Neural crest cell (in vitro differentiated cells): ENCODE measurements at regions not wholly inside any gene's neighbourhood (a gene's known extent, or its start where the extent isn't known, plus 50 kb on each side); places are given as distances from the start of the nearest gene placed in this dataset.

Experiments
- DNase-seq: peaks from one replicate; pipeline ENCODE4 v3.0.0; 2021; ENCODE audit warnings: low read depth, mixed read lengths, low spot score
- H3K27ac Mint-ChIP-seq: one replicate; pipeline ENCODE4 v1.8.0; 2021; ENCODE audit warnings: mild to moderate bottlenecking, mixed read lengths; ENCODE audit not compliant: unreplicated experiment
- H3K27me3 Mint-ChIP-seq: 2 replicates; pipeline ENCODE4 v1.8.0; 2021; ENCODE audit warnings: low read depth, mild to moderate bottlenecking, mixed read lengths
- H3K36me3 Mint-ChIP-seq: 2 replicates; pipeline ENCODE4 v1.8.0; 2021; ENCODE audit warnings: low read depth, mild to moderate bottlenecking, mixed read lengths
- H3K4me1 Mint-ChIP-seq: 2 replicates; pipeline ENCODE4 v1.8.0; 2021; ENCODE audit warnings: mixed read lengths
- H3K4me3 Mint-ChIP-seq: one replicate; pipeline ENCODE4 v1.8.0; 2021; ENCODE audit warnings: mild to moderate bottlenecking, mixed read lengths
- H3K9me3 Mint-ChIP-seq: 2 replicates; pipeline ENCODE4 v1.8.0; 2021; ENCODE audit warnings: mixed read lengths
- TF ChIP-seq, protein P1 (sequence below): fragments of 200-600 bp; sonication (generic); conservative IDR thresholded peaks from 2 replicates; pipeline ENCODE4 v1.5.0; 2021; ENCODE audit warnings: antibody characterized with exemption, mild to moderate bottlenecking

DNA sequence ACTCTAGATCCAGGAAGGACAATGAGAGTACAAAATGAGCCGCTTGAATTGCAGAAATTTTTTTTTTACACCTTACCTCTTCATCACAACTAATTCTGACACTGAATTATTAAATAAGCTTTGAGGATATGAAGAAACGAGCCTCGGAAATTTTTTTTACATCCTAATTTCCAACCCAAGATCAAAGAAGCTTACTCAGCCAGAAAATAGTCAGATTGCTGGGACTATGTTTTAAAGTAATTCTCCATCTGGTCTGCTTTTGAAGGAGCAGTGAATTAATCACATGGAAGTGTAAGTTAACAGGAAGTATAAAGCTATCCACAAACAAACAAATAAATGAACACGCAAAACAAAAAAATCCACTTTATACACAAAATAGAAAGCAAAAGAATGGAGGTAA is 437.0 kb upstream of the KCNMB2 start:
- H3K4me3 Mint-ChIP-seq = no peak overlapping the region
- H3K27me3 Mint-ChIP-seq = no peaks in the 10 kb centered on the region
- peaks cover under 1% of the 10 kb centered on the region for H3K36me3 Mint-ChIP-seq
- no peak overlapping the region for H3K27ac Mint-ChIP-seq
- no peak for DNase-seq
- H3K4me1 Mint-ChIP-seq = peaks cover 39% of the 10 kb centered on the region
- H3K9me3 Mint-ChIP-seq = peaks cover 9% of the 10 kb centered on the region
- TF ChIP-seq, protein P1, sequence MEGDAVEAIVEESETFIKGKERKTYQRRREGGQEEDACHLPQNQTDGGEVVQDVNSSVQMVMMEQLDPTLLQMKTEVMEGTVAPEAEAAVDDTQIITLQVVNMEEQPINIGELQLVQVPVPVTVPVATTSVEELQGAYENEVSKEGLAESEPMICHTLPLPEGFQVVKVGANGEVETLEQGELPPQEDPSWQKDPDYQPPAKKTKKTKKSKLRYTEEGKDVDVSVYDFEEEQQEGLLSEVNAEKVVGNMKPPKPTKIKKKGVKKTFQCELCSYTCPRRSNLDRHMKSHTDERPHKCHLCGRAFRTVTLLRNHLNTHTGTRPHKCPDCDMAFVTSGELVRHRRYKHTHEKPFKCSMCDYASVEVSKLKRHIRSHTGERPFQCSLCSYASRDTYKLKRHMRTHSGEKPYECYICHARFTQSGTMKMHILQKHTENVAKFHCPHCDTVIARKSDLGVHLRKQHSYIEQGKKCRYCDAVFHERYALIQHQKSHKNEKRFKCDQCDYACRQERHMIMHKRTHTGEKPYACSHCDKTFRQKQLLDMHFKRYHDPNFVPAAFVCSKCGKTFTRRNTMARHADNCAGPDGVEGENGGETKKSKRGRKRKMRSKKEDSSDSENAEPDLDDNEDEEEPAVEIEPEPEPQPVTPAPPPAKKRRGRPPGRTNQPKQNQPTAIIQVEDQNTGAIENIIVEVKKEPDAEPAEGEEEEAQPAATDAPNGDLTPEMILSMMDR = no peak

DNA sequence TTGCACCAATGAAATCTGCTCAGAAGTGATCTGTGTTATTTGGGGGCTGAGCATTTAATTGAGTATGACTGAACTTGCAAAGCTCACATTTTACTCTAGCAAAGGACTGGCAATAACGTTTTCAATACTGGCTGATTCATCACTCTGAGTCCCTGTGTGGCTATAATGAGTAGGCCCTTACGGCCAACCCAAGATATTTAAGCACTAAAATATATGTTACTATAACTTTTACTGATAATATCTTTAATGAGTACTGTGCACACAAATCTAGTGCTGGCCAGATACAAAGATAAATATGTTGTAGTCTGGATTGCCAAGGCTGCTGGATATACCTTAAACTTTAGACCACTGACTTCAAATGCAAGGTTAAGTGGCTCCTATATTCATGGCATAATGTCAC is 436.4 kb upstream of the KCNMB2 start:
- no peaks in the 10 kb centered on the region for H3K36me3 Mint-ChIP-seq
- no peaks in the 10 kb centered on the region for H3K27me3 Mint-ChIP-seq
- TF ChIP-seq, protein P1 = no peak
- H3K27ac Mint-ChIP-seq = no peak overlapping the region
- H3K4me1 Mint-ChIP-seq = peaks cover 39% of the 10 kb centered on the region
- H3K9me3 Mint-ChIP-seq = peaks cover 7% of the 10 kb centered on the region
- no peak overlapping the region for H3K4me3 Mint-ChIP-seq
- DNase-seq = no peak

DNA sequence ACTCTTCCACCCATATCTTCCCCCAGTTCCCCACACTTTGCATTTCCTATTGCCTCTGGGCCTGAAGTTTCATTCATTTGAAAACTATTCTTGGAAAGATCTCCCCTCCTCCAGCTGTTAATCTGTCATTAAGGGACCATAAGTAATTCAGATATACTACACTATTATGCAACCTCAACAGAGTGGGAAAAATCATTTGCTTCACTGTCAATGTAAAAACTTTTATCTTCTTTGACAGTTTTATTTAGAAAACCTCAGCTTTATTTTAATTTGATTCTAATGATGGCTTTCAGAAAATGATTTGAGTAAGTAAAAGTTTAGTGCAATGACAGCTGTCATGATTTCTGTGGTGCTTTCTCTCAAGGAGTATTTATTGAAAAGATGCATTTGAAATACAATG is 435.3 kb upstream of the KCNMB2 start:
- H3K9me3 Mint-ChIP-seq = peaks cover 4% of the 10 kb centered on the region
- no peak overlapping the region for H3K4me3 Mint-ChIP-seq
- TF ChIP-seq, protein P1 = no peak
- no peaks in the 10 kb centered on the region for H3K27me3 Mint-ChIP-seq
- no peak overlapping the region for H3K27ac Mint-ChIP-seq
- DNase-seq = no peak
- peaks cover 39% of the 10 kb centered on the region for H3K4me1 Mint-ChIP-seq
- H3K36me3 Mint-ChIP-seq = no peaks in the 10 kb centered on the region

DNA sequence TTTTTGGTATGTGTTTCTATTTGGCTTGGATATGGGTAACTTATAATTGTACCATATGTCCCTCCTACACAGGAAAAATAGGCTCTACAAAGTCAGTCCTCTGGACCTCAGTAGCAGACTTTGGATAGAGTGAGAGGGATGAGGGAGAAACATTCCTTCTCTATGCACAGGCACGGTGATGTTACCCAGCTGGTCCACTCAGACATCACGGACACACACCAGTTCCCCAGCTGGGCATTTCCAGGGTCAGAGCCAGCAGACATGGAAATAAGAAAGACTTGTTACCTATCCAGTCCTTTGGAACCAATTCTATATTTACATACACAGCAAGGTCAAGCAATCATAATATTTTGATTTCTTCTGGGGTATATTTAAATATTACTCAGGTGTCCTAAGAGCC is 433.1 kb upstream of the KCNMB2 start:
- H3K27ac Mint-ChIP-seq = no peak overlapping the region

DNA sequence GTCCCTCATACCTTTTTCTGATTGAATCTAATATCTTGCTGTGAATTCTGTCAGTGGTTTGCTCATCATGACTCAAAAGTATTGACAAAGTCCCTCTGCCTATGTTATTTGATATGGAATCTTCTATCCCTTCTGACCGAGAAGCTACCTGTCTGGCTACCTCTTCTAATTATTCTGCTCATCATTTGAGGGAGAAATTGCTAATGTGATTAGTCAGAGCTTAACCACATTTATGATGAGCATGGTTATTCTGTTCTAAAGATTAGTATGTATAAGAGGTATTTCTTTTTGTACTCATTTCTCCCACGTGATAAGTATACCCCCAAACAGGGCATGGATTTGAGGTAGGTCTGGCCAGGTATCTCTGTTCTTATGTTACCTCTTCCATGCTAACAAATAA is 428.4 kb upstream of the KCNMB2 start:
- H3K27ac Mint-ChIP-seq = no peak overlapping the region

More for the DNA sequence above, 433.1 kb upstream of the KCNMB2 start:
- H3K27me3 Mint-ChIP-seq = no peaks in the 10 kb centered on the region
- no peaks in the 10 kb centered on the region for H3K36me3 Mint-ChIP-seq
- H3K9me3 Mint-ChIP-seq = no peaks in the 10 kb centered on the region
- DNase-seq = no peak
- no peak overlapping the region for H3K4me3 Mint-ChIP-seq
- peaks cover 34% of the 10 kb centered on the region for H3K4me1 Mint-ChIP-seq
- TF ChIP-seq, protein P1 = no peak

More for the DNA sequence above, 428.4 kb upstream of the KCNMB2 start:
- peaks cover 10% of the 10 kb centered on the region for H3K4me1 Mint-ChIP-seq
- no peaks in the 10 kb centered on the region for H3K27me3 Mint-ChIP-seq
- no peak for DNase-seq
- TF ChIP-seq, protein P1 = no peak
- no peak overlapping the region for H3K4me3 Mint-ChIP-seq
- no peaks in the 10 kb centered on the region for H3K36me3 Mint-ChIP-seq
- H3K9me3 Mint-ChIP-seq = peaks cover 4% of the 10 kb centered on the region
